A673 (cell line): ENCODE measurements at regions not wholly inside any gene's neighbourhood (a gene's known extent, or its start where the extent isn't known, plus 50 kb on each side); places are given as distances from the start of the nearest gene placed in this dataset.

ENCODE experiments used
- CTCF ChIP-seq: fragments of 300-800, 200-600 bp; sonication (generic); conservative IDR thresholded peaks from 2 replicates; pipeline ENCODE4 v1.5.1; 2017; ENCODE audit warnings: low read depth, mild to moderate bottlenecking, antibody characterized with exemption, low read length, moderate library complexity, mixed read lengths
- EZH2 ChIP-seq: fragments of 200-600 bp; sonication (generic); IDR thresholded peaks from 2 replicates; pipeline ENCODE4 v1.6.1; 2017; ENCODE audit warnings: borderline replicate concordance, low read depth, mild to moderate bottlenecking, mixed read lengths, antibody characterized with exemption, low read length; ENCODE audit not compliant: poor library complexity, severe bottlenecking

GRCh38 chr3:152155246-152156020 is 113.3 kb upstream of the MBNL1 start:
- TF ChIP-seq CTCF (no peak), EZH2 (no peak)
